BLaER1 (cell line): ENCODE measurements at regions not wholly inside any gene's neighbourhood (a gene's known extent, or its start where the extent isn't known, plus 50 kb on each side); places are given as distances from the start of the nearest gene placed in this dataset.

Experiments used
- H3K27ac ChIP-seq: shearing (Covaris generic); formaldehyde crosslinking; 2 replicates; pipeline ENCODE4 v1.8.1; 2022
- H3K27me3 ChIP-seq: shearing (Covaris generic); formaldehyde crosslinking; 2 replicates; pipeline ENCODE4 v1.8.1; 2022
- H3K36me3 ChIP-seq: shearing (Covaris generic); formaldehyde crosslinking; 2 replicates; pipeline ENCODE4 v1.8.1; 2022
- H3K4me1 ChIP-seq: shearing (Covaris generic); formaldehyde crosslinking; 2 replicates; pipeline ENCODE4 v1.8.1; 2022
- H3K4me2 ChIP-seq: shearing (Covaris generic); formaldehyde crosslinking; 2 replicates; pipeline ENCODE4 v1.8.1; 2022
- H3K4me3 ChIP-seq: shearing (Covaris generic); formaldehyde crosslinking; 2 replicates; pipeline ENCODE4 v1.8.1; 2022
- H3K9ac ChIP-seq: shearing (Covaris generic); formaldehyde crosslinking; 2 replicates; pipeline ENCODE4 v1.8.1; 2022
- H3K9me3 ChIP-seq: shearing (Covaris generic); formaldehyde crosslinking; 2 replicates; pipeline ENCODE4 v1.8.1; 2022
- H4K20me1 ChIP-seq: shearing (Covaris generic); formaldehyde crosslinking; 2 replicates; pipeline ENCODE4 v1.8.1; 2022
- Cebpa-rat ChIP-seq: shearing (Covaris generic); IDR thresholded peaks from 2 replicates; pipeline ENCODE4 v1.8.1; 2022

- H3K9ac ChIP-seq: no peak overlapping the region
- H3K4me1 ChIP-seq: no peaks in the 10 kb centered on the region
- no peaks in the 10 kb centered on the region for H3K27me3 ChIP-seq
- no peaks in the 10 kb centered on the region for H4K20me1 ChIP-seq
- no peak overlapping the region for H3K4me3 ChIP-seq
- H3K27ac ChIP-seq: no peak overlapping the region
- no peak overlapping the region for H3K4me2 ChIP-seq
- no peaks in the 10 kb centered on the region for H3K36me3 ChIP-seq
- TF ChIP-seq Cebpa-rat: no peak
- H3K9me3 ChIP-seq: no peaks in the 10 kb centered on the region
Measured at GRCh38 chr21:16476056-16476825, 746.5 kb downstream of the USP25 start.

GRCh38 chr21:16488042-16488441 lies 758.3 kb downstream of the USP25 start:
- no peak for TF ChIP-seq Cebpa-rat
- Histone ChIP-seq H3K36me3 (no peaks in the 10 kb centered on the region), H3K4me1 (no peaks in the 10 kb centered on the region), H3K9me3 (no peaks in the 10 kb centered on the region), H3K27ac (no peak overlapping the region), H3K4me2 (no peak overlapping the region), H3K9ac (no peak overlapping the region), H4K20me1 (no peaks in the 10 kb centered on the region), H3K4me3 (no peak overlapping the region), H3K27me3 (no peaks in the 10 kb centered on the region)

- no peaks in the 10 kb centered on the region for H4K20me1 ChIP-seq
- H3K4me2 ChIP-seq: no peak overlapping the region
- no peaks in the 10 kb centered on the region for H3K27me3 ChIP-seq
- H3K4me3 ChIP-seq: no peak overlapping the region
- no peaks in the 10 kb centered on the region for H3K36me3 ChIP-seq
- H3K9me3 ChIP-seq: no peaks in the 10 kb centered on the region
- H3K27ac ChIP-seq: no peak overlapping the region
- no peak overlapping the region for H3K9ac ChIP-seq
- TF ChIP-seq Cebpa-rat: no peak
- no peaks in the 10 kb centered on the region for H3K4me1 ChIP-seq
Measured at GRCh38 chr21:16492356-16492755, 762.6 kb downstream of the USP25 start.

GRCh38 chr21:16492892-16493291 lies 763.1 kb downstream of the USP25 start:
- Histone ChIP-seq H3K36me3 (no peaks in the 10 kb centered on the region), H3K27me3 (no peaks in the 10 kb centered on the region), H3K27ac (no peak overlapping the region), H3K4me3 (no peak overlapping the region), H3K9ac (no peak overlapping the region), H3K4me1 (no peaks in the 10 kb centered on the region), H3K9me3 (no peaks in the 10 kb centered on the region), H4K20me1 (no peaks in the 10 kb centered on the region), H3K4me2 (no peak overlapping the region)
- no peak for TF ChIP-seq Cebpa-rat

GRCh38 chr21:16496609-16497008 lies 766.8 kb downstream of the USP25 start:
- H3K4me2 ChIP-seq: no peak overlapping the region
- H3K4me1 ChIP-seq: no peaks in the 10 kb centered on the region
- H3K9ac ChIP-seq: no peak overlapping the region
- H3K4me3 ChIP-seq: no peak overlapping the region
- no peak for TF ChIP-seq Cebpa-rat
- no peaks in the 10 kb centered on the region for H4K20me1 ChIP-seq
- H3K9me3 ChIP-seq: no peaks in the 10 kb centered on the region
- no peaks in the 10 kb centered on the region for H3K36me3 ChIP-seq
- H3K27me3 ChIP-seq: no peaks in the 10 kb centered on the region
- no peak overlapping the region for H3K27ac ChIP-seq

- no peak for TF ChIP-seq Cebpa-rat
- no peaks in the 10 kb centered on the region for H4K20me1 ChIP-seq
Measured at GRCh38 chr21:16500271-16500670, 770.5 kb downstream of the USP25 start.

GRCh38 chr21:16502273-16502672 lies 772.5 kb downstream of the USP25 start:
- Histone ChIP-seq H3K4me2 (no peak overlapping the region), H3K9me3 (no peaks in the 10 kb centered on the region), H3K4me3 (no peak overlapping the region), H3K27ac (no peak overlapping the region), H3K4me1 (no peaks in the 10 kb centered on the region), H3K36me3 (no peaks in the 10 kb centered on the region), H4K20me1 (no peaks in the 10 kb centered on the region), H3K9ac (no peak overlapping the region), H3K27me3 (no peaks in the 10 kb centered on the region)
- no peak for TF ChIP-seq Cebpa-rat

More at GRCh38 chr21:16500271-16500670, 770.5 kb downstream of the USP25 start:
- no peaks in the 10 kb centered on the region for H3K27me3 ChIP-seq
- no peak overlapping the region for H3K27ac ChIP-seq
- no peaks in the 10 kb centered on the region for H3K9me3 ChIP-seq
- no peaks in the 10 kb centered on the region for H3K36me3 ChIP-seq
- H3K4me3 ChIP-seq: no peak overlapping the region
- no peak overlapping the region for H3K9ac ChIP-seq
- no peaks in the 10 kb centered on the region for H3K4me1 ChIP-seq
- H3K4me2 ChIP-seq: no peak overlapping the region

- Histone ChIP-seq H3K36me3 (no peaks in the 10 kb centered on the region), H3K27me3 (no peaks in the 10 kb centered on the region), H3K4me1 (no peaks in the 10 kb centered on the region), H3K9me3 (no peaks in the 10 kb centered on the region), H4K20me1 (no peaks in the 10 kb centered on the region), H3K4me2 (no peak overlapping the region), H3K27ac (no peak overlapping the region), H3K4me3 (no peak overlapping the region), H3K9ac (no peak overlapping the region)
- TF ChIP-seq Cebpa-rat: no peak
Measured at GRCh38 chr21:16502897-16503296, 773.1 kb downstream of the USP25 start.

GRCh38 chr21:16504281-16504680 lies 774.5 kb downstream of the USP25 start:
- Histone ChIP-seq H3K9me3 (no peaks in the 10 kb centered on the region), H3K36me3 (no peaks in the 10 kb centered on the region), H3K27me3 (no peaks in the 10 kb centered on the region), H3K4me3 (no peak overlapping the region), H3K9ac (no peak overlapping the region), H4K20me1 (no peaks in the 10 kb centered on the region), H3K4me1 (no peaks in the 10 kb centered on the region), H3K27ac (no peak overlapping the region), H3K4me2 (no peak overlapping the region)
- no peak for TF ChIP-seq Cebpa-rat

GRCh38 chr21:16504766-16505165 lies 775.0 kb downstream of the USP25 start:
- H3K9me3 ChIP-seq: no peaks in the 10 kb centered on the region
- no peaks in the 10 kb centered on the region for H3K4me1 ChIP-seq
- no peaks in the 10 kb centered on the region for H3K36me3 ChIP-seq
- no peak overlapping the region for H3K27ac ChIP-seq
- H4K20me1 ChIP-seq: no peaks in the 10 kb centered on the region
- TF ChIP-seq Cebpa-rat: no peak
- H3K4me2 ChIP-seq: no peak overlapping the region
- no peak overlapping the region for H3K9ac ChIP-seq
- H3K27me3 ChIP-seq: no peaks in the 10 kb centered on the region
- H3K4me3 ChIP-seq: no peak overlapping the region

- Histone ChIP-seq H4K20me1 (no peaks in the 10 kb centered on the region), H3K36me3 (no peaks in the 10 kb centered on the region), H3K27ac (no peak overlapping the region), H3K9ac (no peak overlapping the region), H3K27me3 (no peaks in the 10 kb centered on the region), H3K4me3 (no peak overlapping the region), H3K9me3 (no peaks in the 10 kb centered on the region), H3K4me2 (no peak overlapping the region), H3K4me1 (no peaks in the 10 kb centered on the region)
- TF ChIP-seq Cebpa-rat: no peak
Measured at GRCh38 chr21:16509476-16509875, 779.7 kb downstream of the USP25 start.
